ENCODE measurements at regions not wholly inside any gene's neighbourhood (a gene's known extent, or its start where the extent isn't known, plus 50 kb on each side); places are given as distances from the start of the nearest gene placed in this dataset.

- TF ChIP-seq POLR2AphosphoS5 (IDR thresholded peaks at IDR 0.05) (no peak), CTCF (IDR thresholded peaks at IDR 0.05) (no peak), POLR2A (IDR thresholded peaks at IDR 0.05) (no peak)
These were observed 1914.5 kb upstream of the PIK3C3 start for GRCh38 chr18:40040574-40040973.

GRCh38 chr18:40037356-40037755 is 1917.7 kb upstream of the PIK3C3 start:
- Histone ChIP-seq H3K36me3 (no peaks in the 10 kb centered on the region), H3K27ac (no peak overlapping the region), H3K4me1 (no peaks in the 10 kb centered on the region), H3K4me3 (no peak overlapping the region), H3K9me3 (no peaks in the 10 kb centered on the region), H3K27me3 (no peaks in the 10 kb centered on the region)
- intact Hi-C loops (cut with DNase I; ENCODE audit: low total_unique reads), result no loop called here
- no peak for DNase-seq (ENCODE audit: low spot score in 2 of 2)
- no peak for TF ChIP-seq POLR2AphosphoS5 (IDR thresholded peaks at IDR 0.05)
- no peak for TF ChIP-seq CTCF (IDR thresholded peaks at IDR 0.05)
- TF ChIP-seq POLR2A (IDR thresholded peaks at IDR 0.05), result no peak

More at GRCh38 chr18:40040574-40040973, 1914.5 kb upstream of the PIK3C3 start:
- no peak overlapping the region for H3K27ac ChIP-seq
- H3K27me3 ChIP-seq, result no peaks in the 10 kb centered on the region
- no peaks in the 10 kb centered on the region for H3K4me1 ChIP-seq
- H3K4me3 ChIP-seq, result no peak overlapping the region
- intact Hi-C loops (cut with DNase I; ENCODE audit: low total_unique reads), result no loop called here
- no peak for DNase-seq (ENCODE audit: low spot score in 2 of 2)
- no peaks in the 10 kb centered on the region for H3K9me3 ChIP-seq
- H3K36me3 ChIP-seq, result no peaks in the 10 kb centered on the region

GRCh38 chr18:40036861-40037260 is 1918.2 kb upstream of the PIK3C3 start:
- H3K4me3 ChIP-seq, result no peak overlapping the region
- intact Hi-C loops (cut with DNase I; ENCODE audit: low total_unique reads), result no loop called here

GRCh38 chr18:40035966-40036365 is 1919.1 kb upstream of the PIK3C3 start:
- H3K36me3 ChIP-seq, result no peaks in the 10 kb centered on the region
- no peak for DNase-seq (ENCODE audit: low spot score in 2 of 2)
- TF ChIP-seq CTCF (IDR thresholded peaks at IDR 0.05), result no peak
- TF ChIP-seq POLR2A (IDR thresholded peaks at IDR 0.05), result no peak
- TF ChIP-seq POLR2AphosphoS5 (IDR thresholded peaks at IDR 0.05), result no peak
- H3K9me3 ChIP-seq, result no peaks in the 10 kb centered on the region
- H3K4me3 ChIP-seq, result no peak overlapping the region
- no peak overlapping the region for H3K27ac ChIP-seq
- no peaks in the 10 kb centered on the region for H3K27me3 ChIP-seq
- intact Hi-C loops (cut with DNase I; ENCODE audit: low total_unique reads), result no loop called here
- no peaks in the 10 kb centered on the region for H3K4me1 ChIP-seq

More at GRCh38 chr18:40036861-40037260, 1918.2 kb upstream of the PIK3C3 start:
- no peak overlapping the region for H3K27ac ChIP-seq
- no peak for DNase-seq (ENCODE audit: low spot score in 2 of 2)
- no peaks in the 10 kb centered on the region for H3K4me1 ChIP-seq
- TF ChIP-seq POLR2A (IDR thresholded peaks at IDR 0.05) (no peak), CTCF (IDR thresholded peaks at IDR 0.05) (no peak), POLR2AphosphoS5 (IDR thresholded peaks at IDR 0.05) (no peak)
- no peaks in the 10 kb centered on the region for H3K36me3 ChIP-seq
- no peaks in the 10 kb centered on the region for H3K9me3 ChIP-seq
- H3K27me3 ChIP-seq, result no peaks in the 10 kb centered on the region

- TF ChIP-seq CTCF (IDR thresholded peaks at IDR 0.05) (no peak), POLR2AphosphoS5 (IDR thresholded peaks at IDR 0.05) (no peak), POLR2A (IDR thresholded peaks at IDR 0.05) (no peak)
- no peak overlapping the region for H3K4me3 ChIP-seq
- no peak overlapping the region for H3K27ac ChIP-seq
- H3K4me1 ChIP-seq, result no peaks in the 10 kb centered on the region
- no peaks in the 10 kb centered on the region for H3K27me3 ChIP-seq
- no peaks in the 10 kb centered on the region for H3K36me3 ChIP-seq
- no peaks in the 10 kb centered on the region for H3K9me3 ChIP-seq
- DNase-seq (ENCODE audit: low spot score in 2 of 2), result no peak
- intact Hi-C loops (cut with DNase I; ENCODE audit: low total_unique reads), result no loop called here
These were observed 1923.0 kb upstream of the PIK3C3 start for GRCh38 chr18:40032076-40032475.
